Astrocyte of the hippocampus (primary cell): ENCODE measurements at regions not wholly inside any gene's neighbourhood (a gene's known extent, or its start where the extent isn't known, plus 50 kb on each side); places are given as distances from the start of the nearest gene placed in this dataset.

Experiments
- DNase-seq: peaks from one replicate; pipeline ENCODE4 v3.0.0; 2011; ENCODE audit warnings: low read depth, low spot score

GRCh38 chr5:173557123-173557903 is 59.1 kb downstream of the BOD1 start:
- peak; percentile 9 for DNase-seq

- DNase-seq = no peak
These were observed 60.1 kb downstream of the BOD1 start for GRCh38 chr5:173556142-173557028.

GRCh38 chr5:173554989-173555705 is 61.3 kb downstream of the BOD1 start:
- peak; percentile 14 for DNase-seq

- no peak for DNase-seq
These were observed 62.2 kb downstream of the BOD1 start for GRCh38 chr5:173554038-173554955.

GRCh38 chr5:173550641-173551040 is 65.8 kb downstream of the BOD1 start:
- no peak for DNase-seq

- DNase-seq = no peak
These were observed 66.8 kb downstream of the BOD1 start for GRCh38 chr5:173549644-173550043.

GRCh38 chr5:173547579-173547978 is 68.9 kb downstream of the BOD1 start:
- peak; percentile 76 for DNase-seq

- DNase-seq = no peak
These were observed 73.5 kb downstream of the BOD1 start for GRCh38 chr5:173542964-173543363.

- DNase-seq = no peak
These were observed 74.3 kb downstream of the BOD1 start for GRCh38 chr5:173542159-173542558.

GRCh38 chr5:173538654-173539053 is 77.8 kb downstream of the BOD1 start:
- no peak for DNase-seq

GRCh38 chr5:173538018-173538417 is 78.4 kb downstream of the BOD1 start:
- no peak for DNase-seq

GRCh38 chr5:173537228-173537627 is 79.2 kb downstream of the BOD1 start:
- DNase-seq = no peak

- no peak for DNase-seq
These were observed 80.3 kb downstream of the BOD1 start for GRCh38 chr5:173535976-173536639.

- DNase-seq = peak; percentile 44
These were observed 81.1 kb downstream of the BOD1 start for GRCh38 chr5:173535166-173535975.

- no peak for DNase-seq
These were observed 81.8 kb downstream of the BOD1 start for GRCh38 chr5:173534664-173535063.

- DNase-seq = no peak
These were observed 82.4 kb downstream of the BOD1 start for GRCh38 chr5:173534031-173534430.

- no peak for DNase-seq
These were observed 83.7 kb downstream of the BOD1 start for GRCh38 chr5:173532689-173533250.

- no peak for DNase-seq
These were observed 84.6 kb downstream of the BOD1 start for GRCh38 chr5:173531863-173532262.

- no peak for DNase-seq
These were observed 85.9 kb downstream of the BOD1 start for GRCh38 chr5:173530547-173530946.
